Mammary epithelial cell (primary cell): ENCODE measurements at regions not wholly inside any gene's neighbourhood (a gene's known extent, or its start where the extent isn't known, plus 50 kb on each side); places are given as distances from the start of the nearest gene placed in this dataset.

Experiments
- EZH2 ChIP-seq: IDR thresholded peaks from 2 replicates; pipeline ENCODE4 v1.6.1; 2012; ENCODE audit warnings: low read length, inconsistent platforms, borderline replicate concordance
- TF ChIP-seq, protein P1 (sequence below), 2 donors: IDR thresholded peaks in 1 of 2; conservative IDR thresholded peaks in 1 of 2; 2 replicates each; pipeline ENCODE4 v1.5.1; 2011 to 2012; ENCODE audit warnings: inconsistent platforms in 2 of 2, low read length in 2 of 2, mild to moderate bottlenecking in 2 of 2, control low read depth in 1 of 2, low read depth in 1 of 2; ENCODE audit not compliant: insufficient read depth in 1 of 2; ENCODE audit errors: extremely low read depth in 1 of 2

DNA sequence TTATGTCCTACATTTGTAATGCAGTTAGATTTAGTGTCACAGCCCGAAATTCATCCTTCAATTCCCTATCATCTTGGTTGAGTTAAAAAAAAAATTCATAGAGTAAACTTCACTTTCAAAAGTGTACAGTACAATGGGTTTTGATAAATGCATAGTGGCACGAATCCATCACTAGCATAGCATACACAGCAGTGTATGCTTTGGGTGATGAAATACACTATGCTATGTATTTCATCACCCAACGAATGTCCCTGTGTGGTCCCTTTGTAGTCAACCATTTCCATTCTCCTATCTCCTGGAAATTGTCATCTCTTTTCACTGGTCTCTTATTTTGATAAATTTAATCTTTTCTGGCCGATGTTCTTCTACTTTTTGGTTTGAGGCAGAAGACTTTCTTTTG is 129.4 kb upstream of the BASP1 start:
- TF ChIP-seq, protein P1, sequence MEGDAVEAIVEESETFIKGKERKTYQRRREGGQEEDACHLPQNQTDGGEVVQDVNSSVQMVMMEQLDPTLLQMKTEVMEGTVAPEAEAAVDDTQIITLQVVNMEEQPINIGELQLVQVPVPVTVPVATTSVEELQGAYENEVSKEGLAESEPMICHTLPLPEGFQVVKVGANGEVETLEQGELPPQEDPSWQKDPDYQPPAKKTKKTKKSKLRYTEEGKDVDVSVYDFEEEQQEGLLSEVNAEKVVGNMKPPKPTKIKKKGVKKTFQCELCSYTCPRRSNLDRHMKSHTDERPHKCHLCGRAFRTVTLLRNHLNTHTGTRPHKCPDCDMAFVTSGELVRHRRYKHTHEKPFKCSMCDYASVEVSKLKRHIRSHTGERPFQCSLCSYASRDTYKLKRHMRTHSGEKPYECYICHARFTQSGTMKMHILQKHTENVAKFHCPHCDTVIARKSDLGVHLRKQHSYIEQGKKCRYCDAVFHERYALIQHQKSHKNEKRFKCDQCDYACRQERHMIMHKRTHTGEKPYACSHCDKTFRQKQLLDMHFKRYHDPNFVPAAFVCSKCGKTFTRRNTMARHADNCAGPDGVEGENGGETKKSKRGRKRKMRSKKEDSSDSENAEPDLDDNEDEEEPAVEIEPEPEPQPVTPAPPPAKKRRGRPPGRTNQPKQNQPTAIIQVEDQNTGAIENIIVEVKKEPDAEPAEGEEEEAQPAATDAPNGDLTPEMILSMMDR (conservative IDR thresholded peaks at IDR 0.05 in 1 of 2, IDR thresholded peaks at IDR 0.05 in 1 of 2; ENCODE audit: extremely low read depth in 1 of 2, insufficient read depth in 1 of 2, low read depth in 1 of 2, low read length in 2 of 2), result no peak
- TF ChIP-seq EZH2, result no peak
